ENCODE measurements at regions not wholly inside any gene's neighbourhood (a gene's known extent, or its start where the extent isn't known, plus 50 kb on each side); places are given as distances from the start of the nearest gene placed in this dataset.
"Not testable (repeated sequence)": the region's sequence is repeated elsewhere in the genome, so short reads cannot be mapped to it uniquely, and the experiment has no call there.

- Histone ChIP-seq H3K9me2 (replicated peaks; ENCODE audit: insufficient read depth, low read length) (no peaks in the 10 kb centered on the region), H3K36me3 (ENCODE audit: low read length) (no peaks in the 10 kb centered on the region), H3K9ac (ENCODE audit: low read length) (no peak overlapping the region), H3K9me3 (ENCODE audit: insufficient read depth, low read length) (no peaks in the 10 kb centered on the region), H3K79me2 (ENCODE audit: insufficient read depth, low read length) (no peaks in the 10 kb centered on the region), H3K4me3 (ENCODE audit: insufficient read depth, low read length, poor library complexity, severe bottlenecking) (no peak overlapping the region), H3K27me3 (ENCODE audit: low read length) (no peaks in the 10 kb centered on the region), H3K27ac (ENCODE audit: low read depth, low read length) (no peak overlapping the region), H2AFZ (ENCODE audit: low read depth, low read length, severe bottlenecking) (no peak overlapping the region), H4K20me1 (ENCODE audit: low read depth, low read length) (no peaks in the 10 kb centered on the region), H3K4me2 (ENCODE audit: low read depth, low read length, poor library complexity, severe bottlenecking) (no peak overlapping the region), H3F3A (ENCODE audit: insufficient read depth) (no peaks in the 10 kb centered on the region)
- no peak for TF ChIP-seq CTCF (IDR thresholded peaks at IDR 0.05; ENCODE audit: insufficient read depth, low read length, poor library complexity, severe bottlenecking)
- TF ChIP-seq EZH2phosphoT487 (conservative IDR thresholded peaks at IDR 0.05; ENCODE audit: low read length), result no peak
Measured at GRCh38 chr6:159521962-159522361, 171.1 kb downstream of the SOD2 start.

GRCh38 chr6:159520002-159520401 lies 173.0 kb downstream of the SOD2 start:
- Histone ChIP-seq H3K27me3 (ENCODE audit: low read length) (no peaks in the 10 kb centered on the region), H3K9ac (ENCODE audit: low read length) (no peak overlapping the region), H3K4me3 (ENCODE audit: insufficient read depth, low read length, poor library complexity, severe bottlenecking) (no peak overlapping the region), H3K9me2 (replicated peaks; ENCODE audit: insufficient read depth, low read length) (no peaks in the 10 kb centered on the region), H3K9me3 (ENCODE audit: insufficient read depth, low read length) (no peaks in the 10 kb centered on the region), H3K79me2 (ENCODE audit: insufficient read depth, low read length) (no peaks in the 10 kb centered on the region), H2AFZ (ENCODE audit: low read depth, low read length, severe bottlenecking) (no peak overlapping the region), H3K4me2 (ENCODE audit: low read depth, low read length, poor library complexity, severe bottlenecking) (no peak overlapping the region), H3F3A (ENCODE audit: insufficient read depth) (no peaks in the 10 kb centered on the region), H3K27ac (ENCODE audit: low read depth, low read length) (no peak overlapping the region), H3K36me3 (ENCODE audit: low read length) (no peaks in the 10 kb centered on the region), H4K20me1 (ENCODE audit: low read depth, low read length) (no peaks in the 10 kb centered on the region)
- no peak for TF ChIP-seq EZH2phosphoT487 (conservative IDR thresholded peaks at IDR 0.05; ENCODE audit: low read length)
- TF ChIP-seq CTCF (IDR thresholded peaks at IDR 0.05; ENCODE audit: insufficient read depth, low read length, poor library complexity, severe bottlenecking), result no peak

- H3K27ac ChIP-seq (ENCODE audit: low read depth, low read length); H3K27me3 ChIP-seq (ENCODE audit: low read length); H3K4me3 ChIP-seq (ENCODE audit: insufficient read depth, low read length, poor library complexity, severe bottlenecking); H2AFZ ChIP-seq (ENCODE audit: low read depth, low read length, severe bottlenecking); H3K36me3 ChIP-seq (ENCODE audit: low read length); H3K9me3 ChIP-seq (ENCODE audit: insufficient read depth, low read length); H4K20me1 ChIP-seq (ENCODE audit: low read depth, low read length); H3K4me2 ChIP-seq (ENCODE audit: low read depth, low read length, poor library complexity, severe bottlenecking); H3F3A ChIP-seq (ENCODE audit: insufficient read depth); H3K9me2 ChIP-seq (replicated peaks; ENCODE audit: insufficient read depth, low read length); H3K79me2 ChIP-seq (ENCODE audit: insufficient read depth, low read length); H3K9ac ChIP-seq (ENCODE audit: low read length): not testable (repeated sequence)
Measured at GRCh38 chr6:159515811-159516210, 177.2 kb downstream of the SOD2 start.

- Histone ChIP-seq H3K4me3 (ENCODE audit: insufficient read depth, low read length, poor library complexity, severe bottlenecking) (no peak overlapping the region), H3K4me2 (ENCODE audit: low read depth, low read length, poor library complexity, severe bottlenecking) (no peak overlapping the region)
- TF ChIP-seq EZH2phosphoT487 (conservative IDR thresholded peaks at IDR 0.05; ENCODE audit: low read length) (no peak), CTCF (IDR thresholded peaks at IDR 0.05; ENCODE audit: insufficient read depth, low read length, poor library complexity, severe bottlenecking) (no peak)
Measured at GRCh38 chr6:159513914-159514313, 179.1 kb downstream of the SOD2 start.

More at GRCh38 chr6:159513914-159514313, 179.1 kb downstream of the SOD2 start:
- Histone ChIP-seq H3K9me2 (replicated peaks; ENCODE audit: insufficient read depth, low read length) (no peaks in the 10 kb centered on the region), H3K27me3 (ENCODE audit: low read length) (no peaks in the 10 kb centered on the region), H3K9me3 (ENCODE audit: insufficient read depth, low read length) (no peaks in the 10 kb centered on the region), H3K9ac (ENCODE audit: low read length) (no peak overlapping the region), H2AFZ (ENCODE audit: low read depth, low read length, severe bottlenecking) (no peak overlapping the region), H4K20me1 (ENCODE audit: low read depth, low read length) (no peaks in the 10 kb centered on the region), H3F3A (ENCODE audit: insufficient read depth) (no peaks in the 10 kb centered on the region), H3K36me3 (ENCODE audit: low read length) (no peaks in the 10 kb centered on the region), H3K27ac (ENCODE audit: low read depth, low read length) (no peak overlapping the region), H3K79me2 (ENCODE audit: insufficient read depth, low read length) (no peaks in the 10 kb centered on the region)

All from SU-DHL-6 (cell line).